Activated T-helper 1 cell treated with anti-CD3 and anti-CD28 coated beads, Interleukin-12 subunit alpha, Interleukin-12 subunit beta, Interleukin-2, Interleukin-4 antibody, amounts not matched to agents 30 ng/mL and 10 ng/mL and 1 ng/mL, durations not matched to agents 14 hours and 24 hours and 36 hours (primary cell): ENCODE measurements at regions not wholly inside any gene's neighbourhood (a gene's known extent, or its start where the extent isn't known, plus 50 kb on each side); places are given as distances from the start of the nearest gene placed in this dataset.

Experiments used
- DNase-seq: peaks from one replicate; pipeline ENCODE4 v3.0.0; 2021; ENCODE audit warnings: low spot score
- H3K27ac Mint-ChIP-seq: one replicate; pipeline ENCODE4 v1.8.0; 2021; ENCODE audit warnings: mild to moderate bottlenecking, mixed read lengths
- H3K27me3 Mint-ChIP-seq: one replicate; pipeline ENCODE4 v1.8.0; 2022; ENCODE audit warnings: mild to moderate bottlenecking, moderate library complexity, mixed read lengths; ENCODE audit not compliant: insufficient read depth
- H3K36me3 Mint-ChIP-seq: one replicate; pipeline ENCODE4 v1.8.0; 2021; ENCODE audit warnings: low read depth, mixed read lengths
- H3K4me1 Mint-ChIP-seq: one replicate; pipeline ENCODE4 v1.8.0; 2021; ENCODE audit warnings: low read depth, mixed read lengths
- H3K4me3 Mint-ChIP-seq: one replicate; pipeline ENCODE4 v1.8.0; 2021; ENCODE audit warnings: mild to moderate bottlenecking, moderate library complexity, mixed read lengths
- H3K9me3 Mint-ChIP-seq: one replicate; pipeline ENCODE4 v1.8.0; 2021; ENCODE audit warnings: mixed read lengths
- intact Hi-C: fragments of 100-400 bp; cut with micrococcal nuclease; formaldehyde crosslinking; loops from one replicate; pipeline ENCODE4 v1.15.1; 2024

- no peaks in the 10 kb centered on the region for H3K27me3 Mint-ChIP-seq
- H3K4me3 Mint-ChIP-seq = no peak overlapping the region
Observed at GRCh38 chr4:178665916-178666315, 1223.7 kb upstream of the AGA start.

DNA sequence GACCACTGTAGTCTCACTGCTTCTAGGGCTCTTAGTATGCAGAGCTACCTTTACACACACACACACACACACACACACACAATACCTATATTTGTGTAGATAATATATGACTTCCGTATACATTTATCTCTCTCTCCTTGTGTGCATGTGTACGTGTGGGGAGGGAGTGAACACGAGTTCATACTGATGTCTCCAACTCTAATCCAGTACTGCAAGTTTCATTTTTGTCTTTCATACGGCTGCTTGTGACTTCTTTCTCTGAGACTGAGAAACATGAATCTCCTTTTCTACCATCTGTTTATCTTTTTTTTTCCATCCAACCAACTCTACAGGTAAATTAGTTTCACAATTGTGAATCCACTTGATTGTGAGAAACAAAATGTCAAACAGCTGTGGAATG, 1229.5 kb upstream of the AGA start:
- no peak for DNase-seq
- Mint-ChIP-seq H3K4me1 (no peaks in the 10 kb centered on the region), H3K9me3 (peaks cover 4% of the 10 kb centered on the region), H3K4me3 (no peak overlapping the region), H3K27me3 (no peaks in the 10 kb centered on the region), H3K36me3 (no peaks in the 10 kb centered on the region), H3K27ac (no peak overlapping the region)
- intact Hi-C loops = no loop called here

More at GRCh38 chr4:178665916-178666315, 1223.7 kb upstream of the AGA start:
- Mint-ChIP-seq H3K4me1 (no peaks in the 10 kb centered on the region), H3K36me3 (no peaks in the 10 kb centered on the region), H3K27ac (no peak overlapping the region), H3K9me3 (peaks cover 12% of the 10 kb centered on the region)
- intact Hi-C loops = no loop called here
- DNase-seq = no peak

GRCh38 chr4:178672512-178672911, 1230.3 kb upstream of the AGA start:
- no peak for DNase-seq
- Mint-ChIP-seq H3K27me3 (no peaks in the 10 kb centered on the region), H3K9me3 (peaks cover 4% of the 10 kb centered on the region), H3K4me3 (no peak overlapping the region), H3K27ac (no peak overlapping the region), H3K36me3 (no peaks in the 10 kb centered on the region), H3K4me1 (no peaks in the 10 kb centered on the region)
- intact Hi-C loops = no loop called here

- Mint-ChIP-seq H3K4me1 (no peaks in the 10 kb centered on the region), H3K27me3 (no peaks in the 10 kb centered on the region), H3K27ac (no peak overlapping the region), H3K4me3 (no peak overlapping the region), H3K36me3 (no peaks in the 10 kb centered on the region), H3K9me3 (peaks cover 5% of the 10 kb centered on the region)
- intact Hi-C loops = no loop called here
- DNase-seq = no peak
Observed at GRCh38 chr4:178681871-178682270, 1239.6 kb upstream of the AGA start.

DNA sequence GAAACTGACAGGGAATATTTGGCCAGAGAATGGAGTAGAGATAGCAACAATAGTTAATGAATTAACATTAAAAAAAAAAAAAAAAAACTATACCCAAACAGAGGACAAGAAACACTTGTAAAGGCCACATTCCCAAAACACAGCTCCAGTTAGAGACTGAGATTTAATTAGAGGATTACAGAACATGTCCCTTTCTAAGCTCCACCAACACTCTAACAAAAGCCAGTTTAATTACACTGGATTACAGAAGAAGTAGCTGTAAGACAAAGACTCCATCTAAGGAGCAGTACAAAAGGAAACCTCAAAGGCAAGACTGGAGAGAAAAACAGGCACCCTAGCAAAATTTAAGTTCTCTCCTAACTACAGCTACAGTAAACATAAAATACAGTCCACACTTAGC, 1247.7 kb upstream of the AGA start:
- DNase-seq = no peak
- H3K4me3 Mint-ChIP-seq = no peak overlapping the region
- no peaks in the 10 kb centered on the region for H3K4me1 Mint-ChIP-seq
- intact Hi-C loops = no loop called here
- no peak overlapping the region for H3K27ac Mint-ChIP-seq
- H3K27me3 Mint-ChIP-seq = no peaks in the 10 kb centered on the region
- peaks cover 8% of the 10 kb centered on the region for H3K9me3 Mint-ChIP-seq
- no peaks in the 10 kb centered on the region for H3K36me3 Mint-ChIP-seq

DNA sequence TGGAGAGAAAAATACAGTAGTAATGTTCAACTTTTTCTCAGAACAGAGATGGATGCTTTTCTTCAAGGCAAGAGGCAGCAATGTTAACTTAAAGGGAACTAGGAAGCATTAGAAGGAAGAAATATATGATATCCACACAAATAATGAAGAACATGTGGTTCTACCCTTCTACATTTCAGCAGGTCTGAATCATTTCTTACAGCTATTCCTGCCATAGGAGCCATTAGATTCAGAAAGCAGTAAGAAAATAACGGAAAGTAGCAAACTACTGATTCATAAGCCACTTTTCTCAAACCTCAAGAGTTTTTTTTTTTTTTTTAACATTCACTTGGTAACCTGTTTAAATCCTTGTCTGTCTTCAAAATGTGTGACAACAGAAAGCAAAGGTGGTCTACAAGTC, 1251.6 kb upstream of the AGA start:
- intact Hi-C loops = no loop called here
- Mint-ChIP-seq H3K4me3 (no peak overlapping the region), H3K9me3 (peaks cover 7% of the 10 kb centered on the region), H3K4me1 (no peaks in the 10 kb centered on the region), H3K27me3 (no peaks in the 10 kb centered on the region), H3K36me3 (no peaks in the 10 kb centered on the region), H3K27ac (no peak overlapping the region)
- DNase-seq = no peak

GRCh38 chr4:178696515-178696914, 1254.3 kb upstream of the AGA start:
- no peak for DNase-seq
- Mint-ChIP-seq H3K4me3 (no peak overlapping the region), H3K36me3 (no peaks in the 10 kb centered on the region), H3K4me1 (no peaks in the 10 kb centered on the region), H3K27me3 (no peaks in the 10 kb centered on the region), H3K9me3 (peaks cover 4% of the 10 kb centered on the region), H3K27ac (no peak overlapping the region)
- intact Hi-C loops = no loop called here

- Mint-ChIP-seq H3K4me3 (no peak overlapping the region), H3K27me3 (no peaks in the 10 kb centered on the region), H3K9me3 (peaks cover 12% of the 10 kb centered on the region), H3K27ac (no peak overlapping the region), H3K4me1 (no peaks in the 10 kb centered on the region), H3K36me3 (no peaks in the 10 kb centered on the region)
- intact Hi-C loops = no loop called here
- no peak for DNase-seq
Observed at GRCh38 chr4:178712486-178712885, 1270.2 kb upstream of the AGA start.

DNA sequence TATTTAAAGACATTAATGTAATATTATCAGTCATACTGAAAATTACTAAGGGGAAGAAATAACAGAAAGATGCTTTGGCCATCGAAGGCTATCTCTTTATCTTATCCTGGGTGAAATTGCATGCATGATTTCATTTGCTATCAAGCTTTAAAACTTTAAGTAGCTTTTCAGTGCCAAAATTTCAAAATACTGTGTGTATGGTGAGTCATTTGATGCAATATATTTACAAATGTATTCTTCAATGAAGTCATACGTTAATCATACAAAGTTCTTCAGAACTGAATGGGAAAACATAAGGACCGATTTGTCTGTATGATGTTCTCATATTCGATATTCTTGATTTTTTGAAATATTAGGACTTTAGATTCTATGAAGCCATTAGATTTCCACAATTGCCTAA, 1295.8 kb upstream of the AGA start:
- H3K9me3 Mint-ChIP-seq = no peaks in the 10 kb centered on the region
- no peak for DNase-seq
- H3K27ac Mint-ChIP-seq = no peak overlapping the region
- no peak overlapping the region for H3K4me3 Mint-ChIP-seq
- H3K27me3 Mint-ChIP-seq = no peaks in the 10 kb centered on the region
- intact Hi-C loops = no loop called here
- H3K4me1 Mint-ChIP-seq = no peaks in the 10 kb centered on the region
- H3K36me3 Mint-ChIP-seq = no peaks in the 10 kb centered on the region

GRCh38 chr4:178745203-178745602, 1303.0 kb upstream of the AGA start:
- Mint-ChIP-seq H3K4me1 (no peaks in the 10 kb centered on the region), H3K9me3 (peaks cover 3% of the 10 kb centered on the region), H3K36me3 (no peaks in the 10 kb centered on the region), H3K4me3 (no peak overlapping the region), H3K27ac (no peak overlapping the region), H3K27me3 (no peaks in the 10 kb centered on the region)
- DNase-seq = no peak
- intact Hi-C loops = no loop called here

GRCh38 chr4:178752954-178753525, 1310.8 kb upstream of the AGA start:
- Mint-ChIP-seq H3K27ac (no peak overlapping the region), H3K9me3 (no peaks in the 10 kb centered on the region), H3K4me1 (no peaks in the 10 kb centered on the region), H3K36me3 (no peaks in the 10 kb centered on the region), H3K4me3 (no peak overlapping the region), H3K27me3 (no peaks in the 10 kb centered on the region)
- DNase-seq = no peak
- intact Hi-C loops = no loop called here

GRCh38 chr4:178778496-178778895, 1336.3 kb upstream of the AGA start:
- Mint-ChIP-seq H3K4me3 (no peak overlapping the region), H3K27ac (no peak overlapping the region), H3K27me3 (no peaks in the 10 kb centered on the region), H3K9me3 (no peaks in the 10 kb centered on the region), H3K36me3 (no peaks in the 10 kb centered on the region), H3K4me1 (no peaks in the 10 kb centered on the region)
- no peak for DNase-seq
- intact Hi-C loops = no loop called here

DNA sequence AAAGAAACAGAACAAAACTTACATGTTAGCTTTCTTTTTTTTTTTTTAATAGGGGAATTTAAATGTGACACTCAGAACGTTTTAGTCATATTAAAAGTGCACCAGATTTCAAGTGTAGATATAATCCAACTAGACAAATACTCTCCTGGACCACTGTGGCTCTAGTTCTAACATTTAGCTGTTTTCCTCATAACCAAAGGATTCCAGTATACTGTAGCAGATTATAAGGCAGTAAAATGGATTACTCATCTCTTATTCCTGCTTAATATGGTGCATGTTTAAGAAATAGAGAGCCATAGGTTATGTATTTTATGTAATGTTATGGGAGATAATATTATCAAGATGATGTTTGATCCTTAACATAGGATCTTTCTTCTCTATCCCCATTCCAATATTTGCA, 1339.5 kb upstream of the AGA start:
- Mint-ChIP-seq H3K27me3 (no peaks in the 10 kb centered on the region), H3K27ac (no peak overlapping the region), H3K4me3 (no peak overlapping the region), H3K36me3 (no peaks in the 10 kb centered on the region), H3K4me1 (no peaks in the 10 kb centered on the region), H3K9me3 (peaks cover 7% of the 10 kb centered on the region)
- intact Hi-C loops = no loop called here
- no peak for DNase-seq

DNA sequence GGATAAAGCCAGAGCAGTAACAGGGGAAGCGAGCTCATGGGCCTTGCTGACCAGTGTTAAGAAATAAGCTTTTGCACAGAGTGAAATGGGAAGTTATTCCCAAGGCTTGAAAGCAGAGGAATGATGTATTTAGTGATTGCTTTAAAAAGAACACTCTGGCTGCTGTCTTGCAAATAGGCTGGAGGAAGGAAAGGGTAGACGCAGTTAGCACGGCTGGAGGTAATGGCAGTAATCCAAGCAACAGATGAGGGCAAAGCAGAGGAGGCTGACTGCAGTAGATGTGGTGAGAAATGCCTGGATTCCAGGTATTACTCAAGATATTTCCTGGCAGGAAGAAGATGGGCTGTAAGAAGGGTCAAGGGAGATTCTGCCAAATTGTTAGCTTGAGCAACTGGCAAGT, 1342.3 kb upstream of the AGA start:
- intact Hi-C loops = no loop called here
- Mint-ChIP-seq H3K4me1 (no peaks in the 10 kb centered on the region), H3K4me3 (no peak overlapping the region)

More for the DNA sequence above, 1342.3 kb upstream of the AGA start:
- Mint-ChIP-seq H3K27ac (no peak overlapping the region), H3K9me3 (peaks cover 7% of the 10 kb centered on the region), H3K36me3 (no peaks in the 10 kb centered on the region), H3K27me3 (no peaks in the 10 kb centered on the region)
- DNase-seq = no peak
